Activated CD4-positive, alpha-beta T cell treated with anti-CD3 and anti-CD28 coated beads for 4 hours (primary cell): ENCODE measurements at regions not wholly inside any gene's neighbourhood (a gene's known extent, or its start where the extent isn't known, plus 50 kb on each side); places are given as distances from the start of the nearest gene placed in this dataset.

Source experiments
- DNase-seq, 2 donors: peaks; one replicate each; pipeline ENCODE4 v3.0.0-alpha.2; 2020

GRCh38 chr6:120614723-120615122, 719.6 kb downstream of the TBC1D32 start:
- DNase-seq = no peak

GRCh38 chr6:120608826-120609225, 725.5 kb downstream of the TBC1D32 start:
- DNase-seq = no peak

GRCh38 chr6:120606743-120607142, 727.5 kb downstream of the TBC1D32 start:
- no peak for DNase-seq

- DNase-seq = no peak
Measured at GRCh38 chr6:120604510-120604909, 729.8 kb downstream of the TBC1D32 start.

GRCh38 chr6:120590611-120591010, 743.7 kb downstream of the TBC1D32 start:
- no peak for DNase-seq

GRCh38 chr6:120588424-120588823, 745.9 kb downstream of the TBC1D32 start:
- DNase-seq = no peak

- DNase-seq = no peak
Measured at GRCh38 chr6:120587381-120587780, 746.9 kb downstream of the TBC1D32 start.

GRCh38 chr6:120584111-120584760, 750.0 kb downstream of the TBC1D32 start:
- DNase-seq = no peak

- DNase-seq = no peak
Measured at GRCh38 chr6:120576061-120576460, 758.2 kb downstream of the TBC1D32 start.

- no peak for DNase-seq
Measured at GRCh38 chr6:120569714-120570113, 764.6 kb downstream of the TBC1D32 start.

GRCh38 chr6:120564779-120565178, 769.5 kb downstream of the TBC1D32 start:
- no peak for DNase-seq

GRCh38 chr6:120558294-120558693, 776.0 kb downstream of the TBC1D32 start:
- no peak for DNase-seq

GRCh38 chr6:120557554-120557953, 776.7 kb downstream of the TBC1D32 start:
- no peak for DNase-seq

GRCh38 chr6:120556491-120556890, 777.8 kb downstream of the TBC1D32 start:
- DNase-seq = no peak

- DNase-seq = no peak
Measured at GRCh38 chr6:120553353-120553752, 780.9 kb downstream of the TBC1D32 start.

- no peak for DNase-seq
Measured at GRCh38 chr6:120545353-120545752, 788.9 kb downstream of the TBC1D32 start.

- no peak for DNase-seq
Measured at GRCh38 chr6:120534954-120535353, 799.3 kb downstream of the TBC1D32 start.

GRCh38 chr6:120526576-120526975, 807.7 kb downstream of the TBC1D32 start:
- no peak for DNase-seq

GRCh38 chr6:120514544-120514943, 819.7 kb downstream of the TBC1D32 start:
- no peak for DNase-seq

- DNase-seq = no peak
Measured at GRCh38 chr6:120511712-120512111, 822.6 kb downstream of the TBC1D32 start.

GRCh38 chr6:120498711-120499110, 835.6 kb downstream of the TBC1D32 start:
- DNase-seq = no peak

GRCh38 chr6:120496661-120497060, 837.6 kb downstream of the TBC1D32 start:
- DNase-seq = no peak

GRCh38 chr6:120493505-120493904, 840.8 kb downstream of the TBC1D32 start:
- no peak for DNase-seq

GRCh38 chr6:120489941-120490340, 844.3 kb downstream of the TBC1D32 start:
- no peak for DNase-seq

GRCh38 chr6:120484146-120484545, 850.1 kb downstream of the TBC1D32 start:
- DNase-seq = no peak
